MG63 (cell line): ENCODE measurements at regions not wholly inside any gene's neighbourhood (a gene's known extent, or its start where the extent isn't known, plus 50 kb on each side); places are given as distances from the start of the nearest gene placed in this dataset.
"Not testable (repeated sequence)": the region's sequence is repeated elsewhere in the genome, so short reads cannot be mapped to it uniquely, and the experiment has no call there.

Source experiments
- DNase-seq: peaks from one replicate; pipeline ENCODE4 v3.0.0-alpha.2; 2020
- H3K27me3 ChIP-seq: fragments of 250-450 bp; sonication (Bioruptor Pico); 2 replicates; pipeline ENCODE4 v1.5.1; 2020; ENCODE audit warnings: mild to moderate bottlenecking, moderate library complexity
- H3K36me3 ChIP-seq: fragments of 250-450 bp; sonication (Bioruptor Pico); 2 replicates; pipeline ENCODE4 v1.5.1; 2020; ENCODE audit warnings: mild to moderate bottlenecking, moderate library complexity
- H3K4me3 ChIP-seq: fragments of 250-450 bp; sonication (Bioruptor Pico); 2 replicates; pipeline ENCODE4 v1.5.1; 2020; ENCODE audit warnings: mild to moderate bottlenecking, moderate library complexity
- H3K9me3 ChIP-seq: fragments of 250-450 bp; sonication (Bioruptor Pico); 2 replicates; pipeline ENCODE4 v1.5.1; 2020; ENCODE audit warnings: mild to moderate bottlenecking, moderate library complexity

DNA sequence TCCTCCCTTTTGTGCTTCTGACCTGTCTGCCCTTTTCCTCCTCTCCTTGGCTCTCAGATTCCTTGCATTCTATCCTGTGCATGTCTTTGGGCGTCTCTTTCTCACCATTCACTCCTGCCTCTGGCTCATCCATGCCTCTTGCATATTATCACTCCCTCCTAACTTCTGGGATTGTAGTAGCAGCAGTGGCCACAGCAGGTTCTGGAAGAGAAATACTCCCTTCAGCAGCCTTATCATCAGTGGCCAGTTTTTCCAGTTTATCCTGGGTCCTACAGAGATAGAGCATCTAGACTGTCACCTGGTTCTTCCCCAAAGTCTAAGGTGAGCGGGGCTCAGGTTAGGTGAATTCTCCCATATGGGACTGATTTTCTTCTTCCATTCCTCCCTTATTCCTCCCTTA is 354.0 kb upstream of the CCL2 start:
- H3K9me3 ChIP-seq = no peaks in the 10 kb centered on the region
- no peak for DNase-seq
- no peaks in the 10 kb centered on the region; the same call in 1 of the 2 replicates for H3K27me3 ChIP-seq
- H3K4me3 ChIP-seq = no peak overlapping the region
- H3K36me3 ChIP-seq = no peaks in the 10 kb centered on the region

GRCh38 chr17:33902901-33903449 is 352.1 kb upstream of the CCL2 start:
- Histone ChIP-seq H3K9me3 (no peaks in the 10 kb centered on the region), H3K36me3 (no peaks in the 10 kb centered on the region)
- DNase-seq = no peak

GRCh38 chr17:33904476-33904875 is 350.6 kb upstream of the CCL2 start:
- DNase-seq = no peak
- Histone ChIP-seq H3K36me3 (no peaks in the 10 kb centered on the region), H3K27me3 (no peaks in the 10 kb centered on the region; the same call in none of the 2 replicates), H3K4me3 (no peak overlapping the region), H3K9me3 (no peaks in the 10 kb centered on the region)

More at GRCh38 chr17:33902901-33903449, 352.1 kb upstream of the CCL2 start:
- Histone ChIP-seq H3K4me3 (no peak overlapping the region), H3K27me3 (no peaks in the 10 kb centered on the region; the same call in 1 of the 2 replicates)

DNA sequence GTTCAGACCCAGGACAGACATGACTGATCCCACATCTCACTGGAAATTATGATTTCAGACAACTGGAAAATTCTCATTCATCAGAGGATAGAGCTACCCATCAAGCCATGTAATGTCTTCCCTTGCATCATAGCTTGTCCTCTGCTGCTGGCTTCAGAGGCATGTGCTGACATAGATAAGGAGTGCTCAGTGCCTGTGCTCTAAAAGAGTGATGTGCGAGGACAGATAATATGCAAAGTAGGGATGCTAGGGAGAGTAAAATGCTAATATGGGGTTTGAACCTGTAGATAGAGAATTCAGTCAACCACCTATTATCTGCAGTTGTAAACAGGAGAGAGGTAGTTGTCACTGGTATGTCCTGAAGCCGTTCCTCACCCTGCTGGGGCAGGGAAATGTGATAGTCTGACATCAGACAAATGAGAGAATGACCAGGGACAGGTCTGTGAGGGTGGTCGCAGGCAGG is 349.7 kb upstream of the CCL2 start:
- H3K36me3 ChIP-seq = no peaks in the 10 kb centered on the region
- no peaks in the 10 kb centered on the region; the same call in none of the 2 replicates for H3K27me3 ChIP-seq
- no peak for DNase-seq
- H3K4me3 ChIP-seq = no peak overlapping the region
- no peaks in the 10 kb centered on the region for H3K9me3 ChIP-seq

DNA sequence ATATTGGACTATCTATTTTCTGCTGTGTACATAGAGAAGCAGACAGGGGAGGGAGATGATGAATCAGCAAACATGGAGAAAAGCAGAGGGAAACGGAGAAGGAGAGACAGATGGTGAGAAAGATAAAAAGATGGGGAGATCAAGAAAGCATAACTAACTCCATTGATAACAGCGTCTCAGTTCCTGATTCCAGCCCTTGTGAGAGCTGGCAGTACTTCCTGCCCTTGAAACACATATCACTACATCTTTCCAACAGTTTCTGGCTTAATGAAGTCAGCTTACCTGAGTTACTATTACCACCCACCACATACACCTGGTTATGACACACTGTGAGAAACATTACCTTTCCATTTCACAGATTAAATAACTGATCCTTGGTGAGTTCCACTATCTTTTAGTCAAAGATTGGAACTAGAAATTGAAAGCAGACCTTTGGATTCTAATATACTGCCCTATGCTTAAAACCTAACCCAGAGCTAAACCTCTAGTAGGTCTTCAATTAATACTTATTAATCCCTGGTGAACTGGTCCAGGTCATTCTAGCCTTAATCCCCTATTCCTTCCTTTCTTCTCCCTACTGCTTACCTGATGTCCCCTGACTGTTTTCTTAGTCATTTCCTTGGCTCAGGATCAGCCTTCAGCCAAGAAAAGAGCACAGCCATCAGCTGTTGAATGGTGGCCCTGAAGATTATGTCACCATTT is 346.6 kb upstream of the CCL2 start:
- DNase-seq = no peak
- Histone ChIP-seq H3K4me3 (no peak overlapping the region), H3K27me3 (no peaks in the 10 kb centered on the region; the same call in 1 of the 2 replicates), H3K36me3 (no peaks in the 10 kb centered on the region), H3K9me3 (no peaks in the 10 kb centered on the region)

- DNase-seq = no peak
- Histone ChIP-seq H3K36me3 (no peaks in the 10 kb centered on the region), H3K9me3 (no peaks in the 10 kb centered on the region), H3K4me3 (no peak overlapping the region), H3K27me3 (no peaks in the 10 kb centered on the region; the same call in 1 of the 2 replicates)
These were observed 344.8 kb upstream of the CCL2 start for GRCh38 chr17:33910200-33910857.

- no peaks in the 10 kb centered on the region for H3K36me3 ChIP-seq
- DNase-seq = no peak
- no peak overlapping the region for H3K4me3 ChIP-seq
- peaks cover 3% of the 10 kb centered on the region; the same call in 1 of the 2 replicates for H3K27me3 ChIP-seq
- H3K9me3 ChIP-seq = no peaks in the 10 kb centered on the region
These were observed 341.0 kb upstream of the CCL2 start for GRCh38 chr17:33914125-33914524.

DNA sequence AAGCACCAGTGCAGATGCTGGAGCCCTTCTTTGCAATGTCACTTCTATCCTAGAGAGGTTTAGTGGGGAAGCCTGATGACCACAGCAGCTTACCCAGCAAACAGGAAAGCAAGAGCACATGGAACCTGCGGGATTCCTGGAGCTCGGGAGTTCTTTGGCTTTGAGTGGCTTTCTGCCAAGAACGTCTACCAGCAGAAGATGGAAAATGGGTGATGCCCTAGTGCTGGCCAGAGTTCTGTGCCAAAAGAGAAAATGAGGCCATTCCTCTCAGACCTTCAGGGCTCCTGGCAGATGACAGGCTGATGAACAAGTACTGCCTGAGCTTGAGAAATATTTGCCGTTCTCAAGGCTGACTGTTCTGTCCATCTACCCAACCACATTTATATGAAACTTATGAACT is 332.1 kb upstream of the CCL2 start:
- Histone ChIP-seq H3K9me3 (no peaks in the 10 kb centered on the region), H3K36me3 (no peaks in the 10 kb centered on the region), H3K4me3 (no peak overlapping the region), H3K27me3 (peaks cover 16% of the 10 kb centered on the region)
- no peak for DNase-seq

GRCh38 chr17:33924104-33924503 is 331.0 kb upstream of the CCL2 start:
- no peak for DNase-seq
- no peaks in the 10 kb centered on the region for H3K9me3 ChIP-seq
- no peak overlapping the region for H3K4me3 ChIP-seq
- H3K36me3 ChIP-seq = no peaks in the 10 kb centered on the region
- H3K27me3 ChIP-seq = peaks cover 13% of the 10 kb centered on the region

DNA sequence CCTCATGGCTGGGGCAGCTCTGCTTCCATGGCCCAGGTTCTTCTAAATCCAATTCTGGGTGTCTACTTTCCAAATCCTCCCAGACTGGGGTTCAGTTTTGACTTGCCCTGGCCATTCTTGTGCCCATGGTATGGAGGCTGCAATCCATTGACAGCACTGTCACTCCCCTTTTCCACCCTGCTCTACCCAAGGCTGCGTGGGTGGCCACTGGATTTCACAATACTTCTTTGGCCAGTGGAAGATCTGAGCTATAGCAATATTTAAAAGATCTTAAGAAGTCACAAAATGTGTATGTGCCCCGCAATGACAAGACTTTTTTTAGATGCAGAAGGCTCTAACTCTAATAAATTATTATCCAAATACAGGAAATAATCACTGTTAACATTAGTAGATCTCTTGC is 329.4 kb upstream of the CCL2 start:
- no peak for DNase-seq
- Histone ChIP-seq H3K36me3 (no peaks in the 10 kb centered on the region), H3K4me3 (no peak overlapping the region), H3K27me3 (peaks cover 13% of the 10 kb centered on the region), H3K9me3 (no peaks in the 10 kb centered on the region)

DNA sequence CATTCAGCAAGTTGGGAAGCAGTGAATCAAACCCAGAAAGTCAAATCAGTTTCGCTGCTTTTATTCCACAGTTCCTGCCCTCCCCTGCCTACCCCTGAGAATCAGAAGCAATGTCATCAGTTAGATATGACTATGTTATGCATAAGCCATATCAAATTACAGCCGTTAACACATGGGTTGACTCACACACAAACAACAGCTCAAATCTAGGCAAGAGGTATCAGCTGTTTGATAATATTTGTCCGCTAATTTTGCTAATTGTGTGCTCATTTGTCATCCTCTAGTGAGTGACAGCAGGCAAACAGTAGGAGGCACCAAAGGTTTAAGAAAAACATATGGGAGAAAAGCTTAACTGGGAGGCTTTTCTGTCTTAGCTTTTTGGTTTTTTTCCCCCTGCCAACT is 327.4 kb upstream of the CCL2 start:
- no peaks in the 10 kb centered on the region for H3K9me3 ChIP-seq
- DNase-seq = no peak
- no peaks in the 10 kb centered on the region for H3K36me3 ChIP-seq
- H3K27me3 ChIP-seq = peaks cover 4% of the 10 kb centered on the region; the same call in 1 of the 2 replicates
- H3K4me3 ChIP-seq = no peak overlapping the region

- Histone ChIP-seq H3K36me3 (no peaks in the 10 kb centered on the region), H3K4me3 (no peak overlapping the region), H3K9me3 (no peaks in the 10 kb centered on the region), H3K27me3 (0 out of 2 replicates have a peak, but pooled peaks cover under 1% of the 10 kb centered on the region)
- DNase-seq = no peak
These were observed 325.8 kb upstream of the CCL2 start for GRCh38 chr17:33929181-33929724.

- not testable (repeated sequence) for H3K27me3 ChIP-seq, H3K36me3 ChIP-seq, H3K4me3 ChIP-seq, H3K9me3 ChIP-seq, DNase-seq
These were observed 323.8 kb upstream of the CCL2 start for GRCh38 chr17:33931148-33931814.

GRCh38 chr17:33932996-33933395 is 322.1 kb upstream of the CCL2 start:
- no peaks in the 10 kb centered on the region for H3K36me3 ChIP-seq

DNA sequence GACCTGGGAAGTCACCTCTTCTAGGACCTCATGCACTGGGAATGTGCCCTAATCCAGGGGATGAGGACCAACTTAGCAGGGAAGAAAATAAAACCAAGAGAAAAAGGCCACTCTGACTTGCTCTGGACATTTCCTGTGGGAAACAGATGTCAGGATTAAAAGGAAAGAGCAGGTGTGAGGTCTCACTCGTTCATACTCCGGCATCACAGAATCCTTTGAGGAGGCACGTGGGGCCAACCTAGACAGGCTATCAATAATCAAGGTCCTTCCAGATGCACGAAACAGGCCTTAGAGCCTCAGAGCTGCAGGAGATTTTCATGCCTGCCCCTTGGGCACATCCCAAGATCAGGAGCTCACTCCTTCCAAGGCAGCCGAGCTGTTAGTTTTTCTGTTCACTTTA is 321.5 kb upstream of the CCL2 start:
- Histone ChIP-seq H3K36me3 (no peaks in the 10 kb centered on the region), H3K9me3 (no peaks in the 10 kb centered on the region), H3K27me3 (0 out of 2 replicates have a peak, but pooled peaks cover 2% of the 10 kb centered on the region), H3K4me3 (no peak overlapping the region)
- no peak for DNase-seq

More at GRCh38 chr17:33932996-33933395, 322.1 kb upstream of the CCL2 start:
- H3K4me3 ChIP-seq = no peak overlapping the region
- 0 out of 2 replicates have a peak, but pooled peaks cover 2% of the 10 kb centered on the region for H3K27me3 ChIP-seq
- H3K9me3 ChIP-seq = no peaks in the 10 kb centered on the region
- no peak for DNase-seq

- DNase-seq = no peak
- Histone ChIP-seq H3K4me3 (no peak overlapping the region), H3K9me3 (no peaks in the 10 kb centered on the region), H3K36me3 (no peaks in the 10 kb centered on the region), H3K27me3 (0 out of 2 replicates have a peak, but pooled peaks cover 2% of the 10 kb centered on the region)
These were observed 320.4 kb upstream of the CCL2 start for GRCh38 chr17:33934696-33935095.

- Histone ChIP-seq H3K36me3 (no peaks in the 10 kb centered on the region), H3K4me3 (no peak overlapping the region), H3K27me3 (0 out of 2 replicates have a peak, but pooled peaks cover 2% of the 10 kb centered on the region), H3K9me3 (no peaks in the 10 kb centered on the region)
- no peak for DNase-seq
These were observed 319.3 kb upstream of the CCL2 start for GRCh38 chr17:33935822-33936221.
